Epithelial cell of proximal tubule (primary cell): ENCODE measurements at regions not wholly inside any gene's neighbourhood (a gene's known extent, or its start where the extent isn't known, plus 50 kb on each side); places are given as distances from the start of the nearest gene placed in this dataset.

Experiments
- DNase-seq: peaks from one replicate; pipeline ENCODE4 v3.0.0-alpha.2; 2011; ENCODE audit warnings: low read depth
- H3K4me3 ChIP-seq: 2 replicates; pipeline ENCODE4 v1.5.1; 2011; ENCODE audit warnings: low read depth, mild to moderate bottlenecking, low read length
- CTCF ChIP-seq: conservative IDR thresholded peaks from 2 replicates; pipeline ENCODE4 v1.5.1; 2012; ENCODE audit warnings: low read depth, mild to moderate bottlenecking, low read length

DNA sequence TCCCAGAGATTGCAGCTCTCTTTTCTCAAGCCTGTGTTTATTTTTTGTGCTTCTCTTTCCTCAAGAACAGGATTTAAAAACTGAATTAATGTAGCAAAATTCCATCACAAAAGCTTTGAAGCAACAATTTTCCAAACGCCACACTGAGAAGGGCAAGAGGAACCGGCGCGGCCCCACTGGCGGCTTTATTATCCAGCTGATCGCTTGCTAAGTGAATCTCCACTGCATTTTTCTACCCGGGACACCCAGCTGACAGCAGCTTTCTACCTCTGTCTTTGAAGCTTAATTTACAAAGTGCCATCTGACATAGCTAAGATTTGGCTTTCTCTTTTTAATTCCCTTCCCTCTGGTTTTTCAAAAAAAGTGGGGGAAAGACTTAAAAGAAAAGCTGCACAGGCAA is 369.3 kb upstream of the C1orf174 start:
- no peak for DNase-seq
- no peak overlapping the region for H3K4me3 ChIP-seq
- no peak for TF ChIP-seq CTCF

- DNase-seq: no peak
Observed at GRCh38 chr1:4269952-4270570, 370.0 kb upstream of the C1orf174 start.

GRCh38 chr1:4270651-4271337 is 370.7 kb upstream of the C1orf174 start:
- TF ChIP-seq CTCF: no peak
- H3K4me3 ChIP-seq: no peak overlapping the region
- no peak for DNase-seq

More at GRCh38 chr1:4269952-4270570, 370.0 kb upstream of the C1orf174 start:
- no peak overlapping the region for H3K4me3 ChIP-seq
- TF ChIP-seq CTCF: no peak

DNA sequence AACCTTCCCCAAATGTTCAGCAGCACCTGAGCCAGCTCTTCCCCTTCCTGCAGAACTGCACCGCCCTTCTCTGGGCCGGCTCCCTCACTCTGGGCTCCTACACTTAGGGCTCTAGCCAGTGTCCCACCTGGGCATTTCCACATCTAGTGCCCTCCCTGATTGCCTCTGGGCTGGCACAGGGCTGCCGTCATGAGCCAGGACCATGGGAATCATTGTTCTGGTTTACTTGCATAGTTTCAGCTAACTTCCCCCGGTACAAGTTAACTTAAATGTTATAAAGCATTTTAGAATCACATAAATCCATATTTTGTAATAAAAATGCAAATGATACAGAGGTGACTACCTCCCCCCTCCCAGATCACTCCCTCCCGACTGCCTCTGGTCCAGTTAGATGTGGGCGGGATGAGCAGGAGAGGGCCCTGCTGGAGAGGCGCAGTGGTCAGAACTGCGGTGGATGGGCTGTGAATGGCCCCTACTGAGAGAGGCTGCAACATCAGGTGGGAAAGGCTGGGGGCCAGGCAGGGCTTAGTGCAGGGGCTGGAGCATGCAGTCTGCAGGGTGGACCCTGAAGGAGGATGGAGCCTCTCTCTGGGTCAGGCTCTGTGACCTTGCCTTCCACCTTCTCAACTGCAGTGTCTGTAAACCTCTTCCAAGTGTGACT is 371.4 kb upstream of the C1orf174 start:
- no peak overlapping the region for H3K4me3 ChIP-seq
- no peak for TF ChIP-seq CTCF
- DNase-seq: no peak

GRCh38 chr1:4272568-4272967 is 372.5 kb upstream of the C1orf174 start:
- TF ChIP-seq CTCF: no peak
- DNase-seq: no peak
- no peak overlapping the region for H3K4me3 ChIP-seq

DNA sequence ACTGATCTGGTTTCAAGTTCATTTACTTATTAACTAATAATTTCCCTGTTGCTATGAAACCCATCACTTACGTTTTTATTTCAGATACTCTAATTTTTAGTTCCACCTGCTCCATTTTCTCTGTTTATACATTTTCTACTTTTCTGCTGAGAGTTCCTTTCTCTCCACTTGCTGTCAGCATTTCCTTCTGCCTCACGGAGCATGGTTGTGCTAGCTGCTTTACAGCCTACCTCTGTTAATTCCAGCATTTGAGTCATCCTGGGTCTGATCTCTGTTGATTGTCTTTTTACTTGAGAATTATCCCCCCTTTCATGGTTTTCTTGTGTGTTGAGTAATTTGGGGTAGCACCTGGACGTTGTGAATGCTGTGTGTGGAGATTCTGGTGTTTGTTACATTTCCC is 373.2 kb upstream of the C1orf174 start:
- no peak overlapping the region for H3K4me3 ChIP-seq
- no peak for DNase-seq
- no peak for TF ChIP-seq CTCF

DNA sequence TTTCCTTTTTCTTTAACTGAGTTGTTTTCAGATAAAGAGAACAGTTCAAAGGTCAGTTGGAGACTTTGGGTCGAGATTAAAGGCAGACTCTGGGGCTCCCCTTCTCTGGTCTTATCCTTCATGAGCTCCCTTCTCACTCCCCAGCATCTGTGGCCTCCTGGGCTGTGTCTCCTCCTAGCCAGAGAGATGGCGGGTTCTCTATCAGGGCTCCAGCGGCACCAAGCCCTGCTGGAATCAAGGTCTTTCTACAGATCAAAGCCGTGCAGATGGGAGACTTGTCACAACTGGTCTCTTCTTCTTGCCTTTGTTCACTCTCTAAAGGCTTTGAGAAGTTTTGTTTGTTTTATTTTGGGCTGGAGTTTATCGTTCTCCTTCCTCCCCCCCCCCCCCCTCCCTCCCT is 373.7 kb upstream of the C1orf174 start:
- DNase-seq: no peak
- no peak for TF ChIP-seq CTCF
- no peak overlapping the region for H3K4me3 ChIP-seq
